ENCODE measurements at regions not wholly inside any gene's neighbourhood (a gene's known extent, or its start where the extent isn't known, plus 50 kb on each side); places are given as distances from the start of the nearest gene placed in this dataset.
A peak's percentile ranks its signal among the peaks of the same experiment; 100 is the strongest.

GRCh38 chr18:56189615-56190014 lies 448.8 kb downstream of the TXNL1 start:
- H3K9me3 ChIP-seq (replicated peaks; ENCODE audit: control insufficient read depth, insufficient read depth, low read depth, low read length), result no peaks in the 10 kb centered on the region
- DNase-seq (ENCODE audit: extremely low read depth in 1 of 4, low spot score in 3 of 4) (peak; percentile 8 to 28 (median 15)), ATAC-seq (peak; percentile 47; the same call in 2 of the 3 replicates), FAIRE-seq (no peak)
- H3K36me3 ChIP-seq (ENCODE audit: control insufficient read depth, insufficient read depth, low read length), result no peaks in the 10 kb centered on the region
- H3K4me1 ChIP-seq (replicated peaks in 1 of 2; ENCODE audit: control insufficient read depth in 2 of 2, insufficient read depth in 2 of 2, low read length in 2 of 2), result no peaks in the 10 kb centered on the region
- WGBS (ENCODE audit: insufficient coverage, low coverage, missing lambda C conversion rate), result 7% methylated on average over 18 of the region's 20 CpGs
- no peak overlapping the region for H3K9ac ChIP-seq (ENCODE audit: insufficient read depth in 1 of 2, low read depth in 2 of 2, low read length in 2 of 2)
- H4K20me1 ChIP-seq (replicated peaks; ENCODE audit: control insufficient read depth, insufficient read depth, low read length), result no peaks in the 10 kb centered on the region
- no TSS peak for BruUV-seq (replicated peaks)
- no peak overlapping the region for H3K27ac ChIP-seq (ENCODE audit: extremely low read depth, low read depth, low read length)
- intact Hi-C loops (cut with micrococcal nuclease), result no loop called here
- ChIA-PET POLR2A (no interaction called here), CTCF (ENCODE audit: low intra/inter-chr PET ratio) (no interaction called here)
- in situ Hi-C loops (cut with MboI), result no loop called here
- H3K4me3 ChIP-seq, result no peak overlapping the region
- no peaks in the 10 kb centered on the region for H3K27me3 ChIP-seq (ENCODE audit: control insufficient read depth in 2 of 2, insufficient read depth in 2 of 2, low read length in 2 of 2)
- peak overlapping the region; percentile 60 for H3K4me2 ChIP-seq (ENCODE audit: insufficient read depth, low read length)
- peak overlapping the region; percentile 74; the same call in 1 of the 2 replicates for H2AFZ ChIP-seq (ENCODE audit: low read depth, low read length)
- no peaks in the 10 kb centered on the region for H3K79me2 ChIP-seq (ENCODE audit: control insufficient read depth, insufficient read depth, low read length)
- H3K9me1 ChIP-seq (ENCODE audit: control insufficient read depth, insufficient read depth, low read length), result no peaks in the 10 kb centered on the region
- TF ChIP-seq ZBTB43 (CRISPR knock-in tag; IDR thresholded peaks at IDR 0.05), result no peak
- TF ChIP-seq MGA (IDR thresholded peaks at IDR 0.05), result peak; percentile 76
- no peak for TF ChIP-seq HEY1 (CRISPR knock-in tag; IDR thresholded peaks at IDR 0.05; ENCODE audit: borderline replicate concordance)
- no peak for TF ChIP-seq CBX3 (IDR thresholded peaks at IDR 0.05; ENCODE audit: borderline replicate concordance in 1 of 2, low read length in 2 of 2)
- TF ChIP-seq COPS2 (conservative IDR thresholded peaks at IDR 0.05), result no peak
- peak; percentile 65 for TF ChIP-seq MEIS2 (IDR thresholded peaks at IDR 0.05; ENCODE audit: partially characterized antibody)
- TF ChIP-seq FOXA1 (IDR thresholded peaks at IDR 0.05; ENCODE audit: borderline replicate concordance), result no peak
- TF ChIP-seq ZNF75A (CRISPR knock-in tag; IDR thresholded peaks at IDR 0.05), result no peak
- peak; percentile 91 to 93 for TF ChIP-seq NRF1 (conservative IDR thresholded peaks at IDR 0.05 in 1 of 2, IDR thresholded peaks at IDR 0.05 in 1 of 2)
